ENCODE measurements at regions not wholly inside any gene's neighbourhood (a gene's known extent, or its start where the extent isn't known, plus 50 kb on each side); places are given as distances from the start of the nearest gene placed in this dataset.

GRCh38 chr1:172893146-172893841 lies 157.4 kb downstream of the TNFSF18 start:
- no peaks in the 10 kb centered on the region for H3K9me2 ChIP-seq (ENCODE audit: insufficient read depth, low read length)
- no peaks in the 10 kb centered on the region for H3K79me2 ChIP-seq (replicated peaks; ENCODE audit: insufficient read depth, low read length)
- H3K9ac ChIP-seq (ENCODE audit: low read length), result no peak overlapping the region
- no peak overlapping the region for H3K4me2 ChIP-seq (ENCODE audit: low read length)
- H2AFZ ChIP-seq (ENCODE audit: low read depth, low read length), result no peak overlapping the region
- H4K20me1 ChIP-seq (ENCODE audit: insufficient read depth), result no peaks in the 10 kb centered on the region
- H3K36me3 ChIP-seq (ENCODE audit: insufficient read depth, low read length), result no peaks in the 10 kb centered on the region
- no peaks in the 10 kb centered on the region for H3K9me3 ChIP-seq (ENCODE audit: low read length)
- no peak overlapping the region for H3K4me3 ChIP-seq (ENCODE audit: low read length)
- no peaks in the 10 kb centered on the region for H3K27me3 ChIP-seq (ENCODE audit: insufficient read depth, low read depth, low read length)
- H3F3A ChIP-seq (ENCODE audit: insufficient read depth, low read length, poor library complexity, severe bottlenecking), result no peaks in the 10 kb centered on the region
- no peak for TF ChIP-seq CTCF (IDR thresholded peaks at IDR 0.05; ENCODE audit: poor library complexity, severe bottlenecking)
- TF ChIP-seq TAF1 (IDR thresholded peaks at IDR 0.05; ENCODE audit: low read depth), result no peak
- TF ChIP-seq SMC3 (conservative IDR thresholded peaks at IDR 0.05; ENCODE audit: poor library complexity), result no peak
- TF ChIP-seq REST (IDR thresholded peaks at IDR 0.05; ENCODE audit: borderline replicate concordance), result no peak
- no peak for TF ChIP-seq MXI1 (conservative IDR thresholded peaks at IDR 0.05; ENCODE audit: poor library complexity, severe bottlenecking)
- no peak for TF ChIP-seq EZH2 (IDR thresholded peaks at IDR 0.05; ENCODE audit: borderline replicate concordance, insufficient read depth, low read length, poor library complexity, severe bottlenecking)
- no peak for TF ChIP-seq POLR2AphosphoS5 (IDR thresholded peaks at IDR 0.05)
- TF ChIP-seq RAD21 (conservative IDR thresholded peaks at IDR 0.05), result no peak
- no peak for TF ChIP-seq EP300 (conservative IDR thresholded peaks at IDR 0.05; ENCODE audit: poor library complexity, severe bottlenecking)
- H3K27ac ChIP-seq (ENCODE audit: low read length), result no peak overlapping the region

GRCh38 chr1:172894349-172895049 lies 156.2 kb downstream of the TNFSF18 start:
- no peak for TF ChIP-seq EP300 (conservative IDR thresholded peaks at IDR 0.05; ENCODE audit: poor library complexity, severe bottlenecking)
- no peak for TF ChIP-seq CTCF (IDR thresholded peaks at IDR 0.05; ENCODE audit: poor library complexity, severe bottlenecking)
- no peak for TF ChIP-seq EZH2 (IDR thresholded peaks at IDR 0.05; ENCODE audit: borderline replicate concordance, insufficient read depth, low read length, poor library complexity, severe bottlenecking)
- TF ChIP-seq POLR2AphosphoS5 (IDR thresholded peaks at IDR 0.05), result no peak
- no peak for TF ChIP-seq REST (IDR thresholded peaks at IDR 0.05; ENCODE audit: borderline replicate concordance)
- no peak for TF ChIP-seq MXI1 (conservative IDR thresholded peaks at IDR 0.05; ENCODE audit: poor library complexity, severe bottlenecking)
- Histone ChIP-seq H3F3A (ENCODE audit: insufficient read depth, low read length, poor library complexity, severe bottlenecking) (no peaks in the 10 kb centered on the region), H3K27ac (ENCODE audit: low read length) (no peak overlapping the region), H4K20me1 (ENCODE audit: insufficient read depth) (no peaks in the 10 kb centered on the region), H3K79me2 (replicated peaks; ENCODE audit: insufficient read depth, low read length) (no peaks in the 10 kb centered on the region), H3K9me3 (ENCODE audit: low read length) (no peaks in the 10 kb centered on the region), H2AFZ (ENCODE audit: low read depth, low read length) (no peak overlapping the region), H3K4me2 (ENCODE audit: low read length) (no peak overlapping the region), H3K9me2 (ENCODE audit: insufficient read depth, low read length) (no peaks in the 10 kb centered on the region), H3K4me3 (ENCODE audit: low read length) (no peak overlapping the region), H3K36me3 (ENCODE audit: insufficient read depth, low read length) (no peaks in the 10 kb centered on the region), H3K27me3 (ENCODE audit: insufficient read depth, low read depth, low read length) (no peaks in the 10 kb centered on the region), H3K9ac (ENCODE audit: low read length) (no peak overlapping the region)

All from neural cell (in vitro differentiated cells).